Uterus (tissue), 3 donors: ENCODE measurements at regions not wholly inside any gene's neighbourhood (a gene's known extent, or its start where the extent isn't known, plus 50 kb on each side); places are given as distances from the start of the nearest gene placed in this dataset.

ENCODE experiments used
- DNase-seq, 2 donors: peaks; one replicate each; pipeline ENCODE4 v3.0.0-alpha.2; 2019 to 2020
- H3K27ac ChIP-seq, 2 donors: fragments of 200-600 bp; sonication (generic); 1 replicate in 1 of 2; 2 replicates in 1 of 2; pipeline ENCODE4 v1.5.1; 2016 to 2018
- H3K27me3 ChIP-seq, 2 donors: fragments of 200-600 bp; sonication (generic); one replicate each; pipeline ENCODE4 v1.5.1; 2018 to 2019; ENCODE audit warnings: control low read depth in 1 of 2
- H3K36me3 ChIP-seq, 2 donors: fragments of 200-600 bp; sonication (generic); one replicate each; pipeline ENCODE4 v1.5.1; 2019; ENCODE audit warnings: control low read depth in 1 of 2
- H3K4me1 ChIP-seq, 2 donors: fragments of 200-600 bp; sonication (generic); one replicate each; pipeline ENCODE4 v1.5.1; 2018 to 2019; ENCODE audit warnings: control low read depth in 1 of 2
- H3K4me3 ChIP-seq, 2 donors: fragments of 200-600 bp; sonication (generic); 1 replicate in 1 of 2; 2 replicates in 1 of 2; pipeline ENCODE4 v1.5.1; 2018 to 2019; ENCODE audit warnings: mild to moderate bottlenecking in 1 of 2
- H3K9me3 ChIP-seq, 2 donors: fragments of 200-600 bp; sonication (generic); one replicate each; pipeline ENCODE4 v1.5.1; 2019; ENCODE audit warnings: control low read depth in 1 of 2
- CTCF ChIP-seq, 4 experiments: fragments of 200-600 bp in 2 of 4; fragments of 450-650 bp in 2 of 4; sonication (generic) in 2 of 4; IDR thresholded peaks; one replicate each; pipeline ENCODE4 v1.5.1; 2016 to 2019; ENCODE audit warnings: antibody characterized with exemption in 4 of 4, mild to moderate bottlenecking in 2 of 4, moderate library complexity in 1 of 4
- POLR2A ChIP-seq, 2 donors: fragments of 450-650 bp; IDR thresholded peaks; one replicate each; pipeline ENCODE4 v1.6.1; 2016; ENCODE audit warnings: antibody characterized with exemption in 2 of 2, mild to moderate bottlenecking in 1 of 2, moderate library complexity in 1 of 2
- intact Hi-C: fragments of 100-400 bp; cut with DNase I; formaldehyde crosslinking; loops from one replicate; pipeline ENCODE4 v1.15.1; 2023; ENCODE audit warnings: low total_unique reads
- donor health status: DM: yes; HTN: yes; CAD: no.

- H3K27ac ChIP-seq = no peak overlapping the region
- no peaks in the 10 kb centered on the region for H3K36me3 ChIP-seq
- H3K4me1 ChIP-seq = no peaks in the 10 kb centered on the region
- no peak for DNase-seq
- H3K27me3 ChIP-seq = no peaks in the 10 kb centered on the region
- H3K9me3 ChIP-seq = no peaks in the 10 kb centered on the region
- no peak overlapping the region for H3K4me3 ChIP-seq
- intact Hi-C loops = no loop called here
- TF ChIP-seq CTCF (IDR thresholded peaks at IDR 0.05) (no peak), POLR2A (IDR thresholded peaks at IDR 0.05) (no peak)
Observed at GRCh38 chr13:78228940-78229339, 310.3 kb upstream of the EDNRB start.

- DNase-seq = no peak
- Histone ChIP-seq H3K27me3 (no peaks in the 10 kb centered on the region), H3K4me3 (no peak overlapping the region), H3K27ac (no peak overlapping the region), H3K4me1 (no peaks in the 10 kb centered on the region), H3K36me3 (no peaks in the 10 kb centered on the region), H3K9me3 (no peaks in the 10 kb centered on the region)
- no peak for TF ChIP-seq POLR2A (IDR thresholded peaks at IDR 0.05)
- TF ChIP-seq CTCF (IDR thresholded peaks at IDR 0.05) = no peak
- intact Hi-C loops = no loop called here
Observed at GRCh38 chr13:78228211-78228610, 309.6 kb upstream of the EDNRB start.

- Histone ChIP-seq H3K36me3 (no peaks in the 10 kb centered on the region), H3K4me1 (no peaks in the 10 kb centered on the region), H3K4me3 (no peak overlapping the region), H3K27ac (no peak overlapping the region), H3K9me3 (no peaks in the 10 kb centered on the region), H3K27me3 (no peaks in the 10 kb centered on the region)
- TF ChIP-seq CTCF (IDR thresholded peaks at IDR 0.05) = no peak
- TF ChIP-seq POLR2A (IDR thresholded peaks at IDR 0.05) = no peak
- DNase-seq = no peak
- intact Hi-C loops = no loop called here
Observed at GRCh38 chr13:78227709-78228108, 309.1 kb upstream of the EDNRB start.

- TF ChIP-seq CTCF (IDR thresholded peaks at IDR 0.05) (no peak), POLR2A (IDR thresholded peaks at IDR 0.05) (no peak)
- intact Hi-C loops = no loop called here
- DNase-seq = no peak
- no peaks in the 10 kb centered on the region for H3K9me3 ChIP-seq
- no peaks in the 10 kb centered on the region for H3K27me3 ChIP-seq
- no peaks in the 10 kb centered on the region for H3K4me1 ChIP-seq
- H3K4me3 ChIP-seq = no peak overlapping the region
- no peak overlapping the region for H3K27ac ChIP-seq
- no peaks in the 10 kb centered on the region for H3K36me3 ChIP-seq
Observed at GRCh38 chr13:78215458-78216108, 297.0 kb upstream of the EDNRB start.

GRCh38 chr13:78201411-78201810 lies 282.8 kb upstream of the EDNRB start:
- Histone ChIP-seq H3K36me3 (no peaks in the 10 kb centered on the region), H3K9me3 (no peaks in the 10 kb centered on the region), H3K27ac (no peak overlapping the region), H3K4me3 (no peak overlapping the region), H3K4me1 (no peaks in the 10 kb centered on the region), H3K27me3 (no peaks in the 10 kb centered on the region)
- no peak for TF ChIP-seq CTCF (IDR thresholded peaks at IDR 0.05)
- TF ChIP-seq POLR2A (IDR thresholded peaks at IDR 0.05) = no peak
- DNase-seq = no peak
- intact Hi-C loops = no loop called here
